HG03175 (cell line): ENCODE measurements at regions not wholly inside any gene's neighbourhood (a gene's known extent, or its start where the extent isn't known, plus 50 kb on each side); places are given as distances from the start of the nearest gene placed in this dataset.

Experiments used
- ATAC-seq: cut with Tn5 transposase; IDR thresholded peaks from one replicate; pipeline ENCODE4 v1.9.1; 2021; ENCODE audit warnings: mild to moderate bottlenecking, moderate library complexity; ENCODE audit not compliant: unreplicated experiment

- no peak for ATAC-seq
These were observed 51.0 kb upstream of the BARX2 start for GRCh38 chr11:129324533-129325175.

DNA sequence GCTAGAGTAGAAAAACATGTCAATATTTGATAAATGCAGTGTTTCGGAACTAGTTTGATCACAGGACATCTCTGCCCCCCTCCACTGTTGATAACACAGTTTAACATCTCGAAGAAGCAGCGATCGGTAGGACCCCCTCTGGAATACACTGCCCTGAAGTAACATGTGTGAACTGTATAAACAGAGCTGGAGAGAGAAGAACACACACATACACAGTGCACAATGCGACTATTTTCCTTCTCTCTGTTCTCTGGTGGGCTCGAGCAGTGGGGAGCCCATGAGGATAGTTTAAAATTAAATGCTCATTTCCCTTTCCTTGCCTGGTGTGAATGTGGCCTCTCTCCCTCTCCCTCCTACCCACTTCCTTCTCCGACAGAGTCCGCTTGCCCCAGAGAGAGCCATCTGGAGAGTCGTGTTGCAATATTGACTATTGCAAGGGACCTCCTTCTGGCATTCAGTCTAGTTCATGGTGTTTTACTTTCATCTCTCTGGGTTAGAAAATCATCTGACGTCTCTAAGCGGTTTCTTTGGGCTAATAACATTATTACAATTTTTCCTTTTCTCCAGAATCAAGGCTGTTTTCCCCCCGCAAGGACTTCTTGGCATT lies 51.6 kb upstream of the BARX2 start:
- no peak for ATAC-seq

DNA sequence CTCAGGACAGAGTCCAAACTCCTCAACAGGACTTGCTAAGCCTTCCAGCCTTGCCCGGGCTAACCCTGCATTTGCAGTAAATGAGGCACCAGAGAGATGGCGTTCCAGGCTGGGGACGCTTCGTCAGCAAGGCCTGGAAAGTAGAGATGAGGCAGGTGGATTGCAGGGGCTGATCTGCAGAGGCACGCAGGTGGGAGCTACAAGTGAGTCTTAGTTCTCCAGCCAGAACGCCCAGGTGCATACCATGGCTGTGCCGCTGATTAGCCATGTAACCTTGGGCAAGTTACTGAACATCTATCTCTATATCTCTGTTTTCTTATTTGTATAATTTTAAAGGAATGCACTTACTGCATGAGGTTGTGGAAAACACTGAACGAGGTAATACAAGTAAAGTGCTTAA lies 52.7 kb upstream of the BARX2 start:
- no peak for ATAC-seq

- no peak for ATAC-seq
These were observed 54.6 kb upstream of the BARX2 start for GRCh38 chr11:129321076-129321475.

GRCh38 chr11:129320494-129320893 lies 55.2 kb upstream of the BARX2 start:
- no peak for ATAC-seq

DNA sequence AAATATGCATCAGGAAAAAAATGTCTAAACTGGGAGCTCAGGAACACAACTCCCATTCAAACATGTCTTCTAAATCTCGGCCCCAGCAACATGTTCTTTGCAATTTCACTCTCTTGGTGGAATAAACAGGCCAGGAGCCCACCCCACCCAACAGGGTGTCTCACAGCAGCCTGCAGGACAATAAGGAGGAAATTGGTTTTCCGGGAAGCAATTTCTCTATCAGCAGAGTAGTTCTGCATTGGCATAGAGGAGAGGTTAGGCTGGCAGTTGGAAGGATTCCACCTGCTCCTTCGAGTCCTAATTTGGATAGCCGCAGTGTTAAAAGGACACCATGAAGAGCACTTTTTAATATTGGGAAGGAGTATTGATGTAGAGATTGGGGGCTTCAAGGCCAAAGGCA lies 55.9 kb upstream of the BARX2 start:
- ATAC-seq = no peak

- no peak for ATAC-seq
These were observed 56.4 kb upstream of the BARX2 start for GRCh38 chr11:129319201-129319600.

DNA sequence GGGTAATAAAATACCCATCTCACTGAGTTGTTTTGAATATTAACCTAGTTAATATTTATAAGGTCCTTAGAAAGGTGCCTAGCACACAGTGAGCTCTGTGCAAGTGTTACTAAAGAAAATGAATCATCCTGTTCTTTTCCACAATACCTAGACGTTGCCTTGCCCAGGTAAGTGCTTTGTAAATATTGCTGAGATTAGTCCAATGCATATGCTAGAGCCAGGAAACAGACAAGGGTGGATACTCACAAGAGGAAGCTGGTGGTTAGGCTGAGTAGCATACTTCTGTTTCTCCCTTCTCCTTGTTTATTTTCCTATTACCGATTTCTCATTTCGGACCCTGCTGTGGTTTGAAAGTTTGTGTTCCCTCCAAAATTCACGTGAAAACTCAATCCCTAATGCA lies 58.1 kb upstream of the BARX2 start:
- no peak for ATAC-seq

DNA sequence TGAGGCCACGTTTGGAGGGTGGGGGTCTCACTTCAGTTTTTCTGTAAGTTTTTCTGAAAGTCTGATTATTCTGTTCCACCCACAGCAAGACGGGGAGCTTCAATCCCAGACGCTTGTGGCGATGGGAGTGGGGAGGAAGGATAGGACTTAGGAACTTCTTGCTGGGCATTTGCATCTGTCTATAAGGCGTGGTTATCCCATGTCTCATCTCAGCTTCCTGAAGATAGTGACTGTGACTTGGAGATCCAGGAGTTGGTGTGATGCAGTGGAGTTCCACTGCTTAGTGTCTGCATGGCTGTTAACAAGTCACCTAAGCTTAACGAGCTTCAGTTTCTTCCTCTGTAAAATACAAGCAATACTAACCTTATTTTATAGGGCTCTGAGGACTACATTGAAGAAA lies 58.9 kb upstream of the BARX2 start:
- no peak for ATAC-seq

- no peak for ATAC-seq
These were observed 59.7 kb upstream of the BARX2 start for GRCh38 chr11:129315781-129316579.

DNA sequence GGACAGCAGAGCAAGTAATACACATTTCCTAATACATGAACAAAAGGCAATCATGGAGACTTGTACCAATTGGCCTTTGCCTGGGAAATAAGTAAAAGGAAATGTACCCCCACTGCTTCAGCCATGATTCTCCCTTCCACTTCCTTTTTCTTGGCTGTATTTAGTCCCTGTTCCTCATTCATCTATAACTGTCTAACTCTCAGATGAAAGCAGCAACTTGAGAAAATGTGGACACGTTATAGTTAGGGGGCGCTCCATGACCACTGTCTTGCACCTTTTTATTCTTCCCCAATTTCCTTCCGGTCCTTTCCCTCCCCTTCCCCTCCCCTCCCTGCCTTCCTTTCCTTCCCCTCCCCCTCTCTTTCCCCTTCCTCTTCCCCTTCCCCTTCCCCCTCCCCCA lies 61.3 kb upstream of the BARX2 start:
- no peak for ATAC-seq

DNA sequence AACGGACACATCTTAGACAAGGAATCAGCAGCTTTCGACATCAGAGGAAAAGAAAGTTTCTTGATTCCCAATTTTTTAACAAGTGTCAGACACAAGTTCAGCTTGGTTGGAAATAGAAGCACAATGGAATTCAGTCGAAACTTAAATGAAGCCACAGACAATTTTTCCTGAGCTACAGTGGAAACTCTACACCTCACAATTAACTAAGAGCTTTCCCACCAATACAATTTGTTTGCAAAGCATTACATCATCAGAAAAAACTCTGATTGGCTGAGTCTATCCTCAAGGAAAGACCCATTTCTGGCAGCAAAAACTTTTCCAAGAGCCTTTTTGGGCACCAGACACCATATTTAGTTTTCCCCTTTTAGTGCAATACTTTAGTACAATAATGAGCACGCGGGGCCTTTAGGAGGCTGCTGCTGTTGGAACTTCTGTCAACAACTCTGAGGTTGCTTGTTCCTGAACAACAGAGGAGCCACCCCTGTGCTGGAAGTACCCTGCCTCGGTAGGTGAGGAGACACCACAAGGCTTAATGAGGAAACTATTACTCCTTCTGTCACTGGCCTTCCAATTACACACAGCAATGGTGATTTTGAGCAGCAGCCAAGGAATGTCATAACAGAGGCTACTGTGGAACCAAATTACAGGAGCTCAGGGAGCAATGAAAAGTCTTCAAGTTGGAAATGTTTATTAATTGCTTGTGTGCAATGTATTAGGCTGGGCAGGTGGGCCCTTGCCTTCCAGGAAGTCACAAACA lies 61.9 kb upstream of the BARX2 start:
- ATAC-seq = no peak

- ATAC-seq = no peak
These were observed 62.7 kb upstream of the BARX2 start for GRCh38 chr11:129312730-129313503.

- no peak for ATAC-seq
These were observed 67.3 kb upstream of the BARX2 start for GRCh38 chr11:129308241-129308865.

- no peak for ATAC-seq
These were observed 68.5 kb upstream of the BARX2 start for GRCh38 chr11:129307162-129307561.

- ATAC-seq = no peak
These were observed 73.1 kb upstream of the BARX2 start for GRCh38 chr11:129302386-129303101.

DNA sequence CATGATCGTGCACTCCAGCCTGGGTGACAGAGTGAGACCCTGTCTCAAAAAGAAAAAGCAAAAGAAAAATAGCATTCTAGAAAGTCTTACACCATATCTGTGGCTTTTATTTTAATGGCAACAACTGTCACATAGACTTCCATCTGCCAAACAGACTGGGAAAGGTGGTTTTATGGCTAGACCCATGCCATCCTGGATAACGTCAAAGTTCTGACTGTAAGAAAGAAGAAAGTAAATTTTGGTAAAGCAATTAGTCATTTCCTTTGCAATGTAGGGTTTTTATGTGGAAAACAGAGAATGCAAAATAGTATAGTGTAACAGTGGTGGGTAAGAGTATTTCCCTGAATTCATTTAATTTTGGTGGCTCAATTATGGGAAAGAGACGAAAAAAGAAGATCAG lies 75.5 kb upstream of the BARX2 start:
- ATAC-seq = no peak

GRCh38 chr11:129298988-129299387 lies 76.7 kb upstream of the BARX2 start:
- ATAC-seq = no peak

- ATAC-seq = no peak
These were observed 79.9 kb upstream of the BARX2 start for GRCh38 chr11:129295746-129296145.

GRCh38 chr11:129292771-129293170 lies 82.9 kb upstream of the BARX2 start:
- no peak for ATAC-seq
